IPS-18a (cell line): ENCODE measurements at regions not wholly inside any gene's neighbourhood (a gene's known extent, or its start where the extent isn't known, plus 50 kb on each side); places are given as distances from the start of the nearest gene placed in this dataset.

Source experiments
- H3K27ac ChIP-seq: one replicate; pipeline ENCODE4 v1.5.1; 2013; ENCODE audit warnings: low read length
- H3K27me3 ChIP-seq: one replicate; pipeline ENCODE4 v1.6.1; 2013; ENCODE audit warnings: mild to moderate bottlenecking, low read length; ENCODE audit not compliant: control insufficient read depth, insufficient read depth
- H3K36me3 ChIP-seq: one replicate; pipeline ENCODE4 v1.6.1; 2013; ENCODE audit warnings: low read depth, low read length; ENCODE audit not compliant: control insufficient read depth
- H3K4me1 ChIP-seq: one replicate; pipeline ENCODE4 v1.6.1; 2013; ENCODE audit warnings: low read depth, low read length; ENCODE audit not compliant: control insufficient read depth
- H3K4me3 ChIP-seq: one replicate; pipeline ENCODE4 v1.5.1; 2013; ENCODE audit warnings: low read length
- H3K9ac ChIP-seq: one replicate; pipeline ENCODE4 v1.6.1; 2013; ENCODE audit warnings: mild to moderate bottlenecking, low read length, moderate library complexity
- H3K9me3 ChIP-seq: one replicate; pipeline ENCODE4 v1.6.1; 2013; ENCODE audit warnings: low read depth, low read length; ENCODE audit not compliant: control insufficient read depth

DNA sequence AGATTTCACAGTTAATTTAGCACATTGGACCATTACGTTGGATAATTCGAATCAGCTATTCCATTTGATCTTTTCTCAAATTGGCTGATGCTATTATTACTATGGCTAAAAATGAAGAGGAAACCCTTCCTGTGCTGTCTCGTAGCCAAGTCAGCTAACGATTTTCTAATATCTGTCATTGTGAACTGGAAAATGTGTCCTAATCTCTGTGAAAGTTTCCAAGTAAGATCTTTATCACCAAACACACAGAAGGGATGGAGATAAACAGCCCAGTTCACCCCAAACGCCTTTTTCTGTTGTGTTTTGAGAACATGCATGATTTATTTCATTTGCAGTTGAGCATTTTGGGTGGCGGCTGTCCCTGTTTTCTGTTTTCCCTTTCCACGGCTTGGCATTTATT lies 312.8 kb downstream of the FOXL1 start:
- H3K36me3 ChIP-seq = no peaks in the 10 kb centered on the region
- no peak overlapping the region for H3K27ac ChIP-seq
- H3K9me3 ChIP-seq = no peaks in the 10 kb centered on the region
- H3K27me3 ChIP-seq = no peaks in the 10 kb centered on the region
- H3K9ac ChIP-seq = no peak overlapping the region
- no peak overlapping the region for H3K4me3 ChIP-seq
- peaks cover 5% of the 10 kb centered on the region for H3K4me1 ChIP-seq

- Histone ChIP-seq H3K36me3 (no peaks in the 10 kb centered on the region), H3K27me3 (no peaks in the 10 kb centered on the region), H3K4me1 (peaks cover 6% of the 10 kb centered on the region), H3K9ac (no peak overlapping the region), H3K9me3 (no peaks in the 10 kb centered on the region), H3K27ac (no peak overlapping the region), H3K4me3 (no peak overlapping the region)
Measured at GRCh38 chr16:86891631-86892030, 313.3 kb downstream of the FOXL1 start.

- no peaks in the 10 kb centered on the region for H3K27me3 ChIP-seq
Measured at GRCh38 chr16:86892509-86892908, 314.2 kb downstream of the FOXL1 start.

DNA sequence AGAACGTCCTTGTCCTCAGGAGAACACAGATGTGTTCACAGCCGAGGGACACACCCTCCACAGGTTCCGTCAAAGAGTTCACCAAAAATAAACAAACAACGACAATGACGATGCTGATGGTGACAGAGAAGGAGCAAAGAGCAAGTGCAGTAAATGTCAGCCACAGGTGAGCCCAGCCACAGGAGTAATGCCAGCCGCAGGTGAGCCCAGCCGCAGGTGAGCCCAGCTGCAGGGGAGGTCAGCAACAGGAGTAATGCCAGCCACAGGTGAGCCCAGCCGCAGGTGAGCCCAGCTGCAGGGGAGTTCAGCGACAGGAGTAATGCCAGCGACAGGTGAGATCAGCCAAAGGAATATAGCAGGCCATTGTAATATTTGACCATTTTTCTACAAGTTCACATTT lies 315.2 kb downstream of the FOXL1 start:
- H3K9me3 ChIP-seq = no peaks in the 10 kb centered on the region
- H3K27ac ChIP-seq = no peak overlapping the region
- no peaks in the 10 kb centered on the region for H3K36me3 ChIP-seq
- H3K9ac ChIP-seq = no peak overlapping the region
- H3K4me3 ChIP-seq = no peak overlapping the region
- H3K4me1 ChIP-seq = peaks cover 6% of the 10 kb centered on the region
- H3K27me3 ChIP-seq = no peaks in the 10 kb centered on the region

More at GRCh38 chr16:86892509-86892908, 314.2 kb downstream of the FOXL1 start:
- Histone ChIP-seq H3K4me3 (no peak overlapping the region), H3K4me1 (peaks cover 6% of the 10 kb centered on the region), H3K36me3 (no peaks in the 10 kb centered on the region), H3K27ac (no peak overlapping the region), H3K9me3 (no peaks in the 10 kb centered on the region), H3K9ac (no peak overlapping the region)

GRCh38 chr16:86894029-86894567 lies 315.7 kb downstream of the FOXL1 start:
- no peaks in the 10 kb centered on the region for H3K27me3 ChIP-seq
- no peak overlapping the region for H3K27ac ChIP-seq

GRCh38 chr16:86894925-86895324 lies 316.6 kb downstream of the FOXL1 start:
- Histone ChIP-seq H3K4me1 (peaks cover 6% of the 10 kb centered on the region), H3K4me3 (no peak overlapping the region), H3K36me3 (no peaks in the 10 kb centered on the region), H3K9me3 (no peaks in the 10 kb centered on the region), H3K27me3 (no peaks in the 10 kb centered on the region), H3K9ac (no peak overlapping the region), H3K27ac (no peak overlapping the region)

More at GRCh38 chr16:86894029-86894567, 315.7 kb downstream of the FOXL1 start:
- H3K4me3 ChIP-seq = no peak overlapping the region
- no peaks in the 10 kb centered on the region for H3K36me3 ChIP-seq
- H3K9me3 ChIP-seq = no peaks in the 10 kb centered on the region
- H3K4me1 ChIP-seq = peaks cover 6% of the 10 kb centered on the region
- no peak overlapping the region for H3K9ac ChIP-seq

DNA sequence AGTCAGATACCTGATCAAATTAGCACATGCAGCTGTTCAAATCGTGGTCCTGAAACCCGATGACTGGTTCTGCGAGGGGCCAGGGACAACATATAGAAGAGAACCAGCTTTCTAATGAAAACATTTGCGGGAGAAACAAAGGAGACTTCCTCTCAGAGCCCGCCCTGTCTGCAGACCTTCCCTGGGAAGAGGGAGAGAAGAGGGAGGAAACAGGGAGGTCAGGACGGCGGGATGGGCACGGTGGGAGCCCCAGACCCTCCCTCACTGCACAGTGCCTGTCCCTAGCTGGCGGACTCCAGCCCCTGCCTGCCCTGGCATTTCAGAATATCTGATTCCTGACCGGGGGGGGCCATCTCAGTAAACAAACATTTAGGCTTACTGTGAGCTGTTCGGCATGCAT lies 317.3 kb downstream of the FOXL1 start:
- no peak overlapping the region for H3K9ac ChIP-seq

DNA sequence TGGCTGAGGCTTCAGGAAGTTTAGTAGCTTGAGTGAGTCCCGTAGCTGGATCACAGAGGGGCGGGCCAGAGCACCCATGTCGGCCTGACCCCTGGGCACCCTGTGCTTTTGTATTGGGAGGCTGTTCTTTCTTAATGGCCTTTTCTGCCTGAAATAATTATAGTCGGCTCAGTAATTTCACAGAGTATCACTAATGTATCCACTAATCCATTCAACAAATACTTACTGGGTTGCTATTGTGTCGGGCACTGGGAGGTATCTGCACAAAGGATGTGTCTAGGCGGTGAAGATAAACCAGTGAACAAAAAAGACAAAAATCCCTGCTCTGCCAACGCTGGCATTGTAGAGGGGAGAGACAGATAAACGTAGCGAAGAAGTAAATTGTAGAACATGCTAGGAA lies 318.6 kb downstream of the FOXL1 start:
- no peak overlapping the region for H3K9ac ChIP-seq
- no peak overlapping the region for H3K4me3 ChIP-seq
- no peaks in the 10 kb centered on the region for H3K27me3 ChIP-seq
- H3K36me3 ChIP-seq = no peaks in the 10 kb centered on the region
- H3K9me3 ChIP-seq = no peaks in the 10 kb centered on the region
- peaks cover 6% of the 10 kb centered on the region for H3K4me1 ChIP-seq
- no peak overlapping the region for H3K27ac ChIP-seq

More for the DNA sequence above, 317.3 kb downstream of the FOXL1 start:
- no peak overlapping the region for H3K4me3 ChIP-seq
- H3K9me3 ChIP-seq = no peaks in the 10 kb centered on the region
- H3K4me1 ChIP-seq = peaks cover 6% of the 10 kb centered on the region
- H3K27me3 ChIP-seq = no peaks in the 10 kb centered on the region
- no peaks in the 10 kb centered on the region for H3K36me3 ChIP-seq
- H3K27ac ChIP-seq = no peak overlapping the region

- no peaks in the 10 kb centered on the region for H3K9me3 ChIP-seq
- H3K27me3 ChIP-seq = no peaks in the 10 kb centered on the region
- no peak overlapping the region for H3K9ac ChIP-seq
- H3K36me3 ChIP-seq = no peaks in the 10 kb centered on the region
- peaks cover 6% of the 10 kb centered on the region for H3K4me1 ChIP-seq
- no peak overlapping the region for H3K27ac ChIP-seq
- no peak overlapping the region for H3K4me3 ChIP-seq
Measured at GRCh38 chr16:86897486-86897885, 319.1 kb downstream of the FOXL1 start.

GRCh38 chr16:86898386-86898785 lies 320.0 kb downstream of the FOXL1 start:
- H3K27ac ChIP-seq = no peak overlapping the region

GRCh38 chr16:86899151-86899550 lies 320.8 kb downstream of the FOXL1 start:
- no peaks in the 10 kb centered on the region for H3K27me3 ChIP-seq
- no peaks in the 10 kb centered on the region for H3K9me3 ChIP-seq
- no peak overlapping the region for H3K4me3 ChIP-seq
- no peak overlapping the region for H3K27ac ChIP-seq
- H3K9ac ChIP-seq = no peak overlapping the region
- peaks cover 10% of the 10 kb centered on the region for H3K4me1 ChIP-seq
- H3K36me3 ChIP-seq = no peaks in the 10 kb centered on the region

More at GRCh38 chr16:86898386-86898785, 320.0 kb downstream of the FOXL1 start:
- Histone ChIP-seq H3K4me3 (no peak overlapping the region), H3K4me1 (peaks cover 10% of the 10 kb centered on the region), H3K27me3 (no peaks in the 10 kb centered on the region), H3K36me3 (no peaks in the 10 kb centered on the region), H3K9me3 (no peaks in the 10 kb centered on the region), H3K9ac (no peak overlapping the region)

DNA sequence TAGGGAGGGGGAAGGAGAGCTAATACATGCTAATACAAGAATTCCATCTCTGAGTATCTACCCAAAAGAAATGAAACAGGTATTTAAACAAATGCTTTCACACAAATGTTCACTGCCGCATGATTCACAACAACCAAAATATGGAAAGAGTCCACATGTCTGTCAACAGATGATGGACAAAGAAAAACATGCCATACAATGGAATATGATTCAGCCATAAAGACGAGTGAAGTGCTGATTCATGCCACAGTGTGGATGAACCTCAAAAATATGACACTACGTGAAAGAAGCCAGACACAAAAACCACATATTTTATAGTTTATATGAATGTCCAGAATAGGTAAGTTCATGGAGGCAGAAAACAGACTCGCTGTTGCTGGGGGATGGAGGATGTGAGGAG lies 321.4 kb downstream of the FOXL1 start:
- peaks cover 10% of the 10 kb centered on the region for H3K4me1 ChIP-seq
- H3K4me3 ChIP-seq = no peak overlapping the region
- H3K27me3 ChIP-seq = no peaks in the 10 kb centered on the region
- no peaks in the 10 kb centered on the region for H3K36me3 ChIP-seq
- no peak overlapping the region for H3K27ac ChIP-seq
- no peaks in the 10 kb centered on the region for H3K9me3 ChIP-seq
- H3K9ac ChIP-seq = no peak overlapping the region
